Liver (tissue), 8 donors: ENCODE measurements at regions not wholly inside any gene's neighbourhood (a gene's known extent, or its start where the extent isn't known, plus 50 kb on each side); places are given as distances from the start of the nearest gene placed in this dataset.

Experiments used
- DNase-seq: peaks from one replicate; pipeline ENCODE4 v3.0.0-alpha.2; 2017; ENCODE audit warnings: low spot score
- H3K27ac ChIP-seq, 2 donors: one replicate each; pipeline ENCODE4 v1.7.0; 2013; ENCODE audit warnings: inconsistent platforms in 2 of 2, low read length in 2 of 2, control low read depth in 1 of 2, low read depth in 1 of 2, mild to moderate bottlenecking in 1 of 2
- H3K27me3 ChIP-seq, 4 donors: one replicate each; pipeline versions ENCODE4 v1.6.1 to v1.7.0; 2013; ENCODE audit warnings: low read length in 3 of 4, inconsistent platforms in 1 of 4, mild to moderate bottlenecking in 1 of 4, moderate library complexity in 1 of 4; ENCODE audit not compliant: control insufficient read depth in 4 of 4, insufficient read depth in 4 of 4
- H3K36me3 ChIP-seq, 4 donors: one replicate each; pipeline versions ENCODE4 v1.6.1 to v1.7.0; 2013; ENCODE audit warnings: low read length in 3 of 4, mild to moderate bottlenecking in 3 of 4, low read depth in 1 of 4, moderate library complexity in 1 of 4; ENCODE audit not compliant: control insufficient read depth in 4 of 4, insufficient read depth in 3 of 4
- H3K4me1 ChIP-seq, 4 donors: one replicate each; pipeline versions ENCODE4 v1.6.1 to v1.7.0; 2013; ENCODE audit warnings: low read length in 3 of 4, mild to moderate bottlenecking in 3 of 4, moderate library complexity in 1 of 4; ENCODE audit not compliant: control insufficient read depth in 4 of 4, insufficient read depth in 4 of 4
- H3K4me3 ChIP-seq, 3 donors: one replicate each; pipeline versions ENCODE4 v1.6.1 to v1.7.0; 2013; ENCODE audit warnings: low read length in 3 of 3, control low read depth in 1 of 3, low read depth in 1 of 3, mild to moderate bottlenecking in 1 of 3
- H3K9ac ChIP-seq, 2 donors: one replicate each; pipeline ENCODE4 v1.7.0; 2013; ENCODE audit warnings: low read length in 2 of 2, mild to moderate bottlenecking in 2 of 2, moderate library complexity in 2 of 2, control low read depth in 1 of 2, low read depth in 1 of 2
- H3K9me3 ChIP-seq, 4 donors: one replicate each; pipeline versions ENCODE4 v1.6.1 to v1.7.0; 2013; ENCODE audit warnings: low read length in 3 of 4; ENCODE audit not compliant: control insufficient read depth in 4 of 4
- CTCF ChIP-seq: fragments of 150-350 bp; IDR thresholded peaks from 2 replicates; pipeline ENCODE4 v1.5.1; 2017; ENCODE audit warnings: improper control_type of control experiment, low read depth, low read length; ENCODE audit not compliant: missing input control
- EGR1 ChIP-seq, 2 donors: IDR thresholded peaks; 2 replicates each; pipeline ENCODE4 v1.6.1; 2016 to 2018; ENCODE audit warnings: antibody characterized with exemption in 2 of 2, low read depth in 2 of 2
- FOXA1 ChIP-seq: IDR thresholded peaks from 2 replicates; pipeline ENCODE4 v1.6.1; 2016; ENCODE audit warnings: antibody characterized with exemption
- FOXA2 ChIP-seq: IDR thresholded peaks from 2 replicates; pipeline ENCODE4 v1.6.1; 2016; ENCODE audit warnings: antibody characterized with exemption
- GABPA ChIP-seq, 2 donors: IDR thresholded peaks in 1 of 2; conservative IDR thresholded peaks in 1 of 2; 2 replicates each; pipeline ENCODE4 v1.6.1; 2016; ENCODE audit warnings: antibody characterized with exemption in 2 of 2, mild to moderate bottlenecking in 1 of 2, moderate library complexity in 1 of 2
- HNF4A ChIP-seq, 2 donors: conservative IDR thresholded peaks; 2 replicates each; pipeline ENCODE4 v1.6.1; 2016; ENCODE audit warnings: antibody characterized with exemption in 2 of 2, mild to moderate bottlenecking in 2 of 2
- HNF4G ChIP-seq: IDR thresholded peaks from 2 replicates; pipeline ENCODE4 v1.6.1; 2016; ENCODE audit warnings: antibody characterized with exemption
- JUND ChIP-seq, 2 donors: IDR thresholded peaks; 2 replicates each; pipeline ENCODE4 v1.6.1; 2016; ENCODE audit warnings: antibody characterized with exemption in 2 of 2
- NR2F2 ChIP-seq: IDR thresholded peaks from 2 replicates; pipeline ENCODE4 v1.6.1; 2016; ENCODE audit warnings: antibody characterized with exemption
- RAD21 ChIP-seq, 2 donors: IDR thresholded peaks; 2 replicates each; pipeline ENCODE4 v1.6.1; 2016; ENCODE audit warnings: antibody characterized with exemption in 2 of 2, mild to moderate bottlenecking in 2 of 2
- REST ChIP-seq: IDR thresholded peaks from 2 replicates; pipeline ENCODE4 v1.6.1; 2016; ENCODE audit warnings: antibody characterized with exemption, mild to moderate bottlenecking
- RXRA ChIP-seq, 2 donors: IDR thresholded peaks; 2 replicates each; pipeline ENCODE4 v1.6.1; 2017 to 2018; ENCODE audit warnings: antibody characterized with exemption in 2 of 2, mild to moderate bottlenecking in 1 of 2
- SP1 ChIP-seq: IDR thresholded peaks from 2 replicates; pipeline ENCODE4 v1.6.1; 2018; ENCODE audit warnings: antibody characterized with exemption, mild to moderate bottlenecking
- TAF1 ChIP-seq: conservative IDR thresholded peaks from 2 replicates; pipeline ENCODE4 v1.6.1; 2016; ENCODE audit warnings: antibody characterized with exemption, mild to moderate bottlenecking
- YY1 ChIP-seq: IDR thresholded peaks from 2 replicates; pipeline ENCODE4 v1.6.1; 2016; ENCODE audit warnings: antibody characterized with exemption, mild to moderate bottlenecking
- ZBTB33 ChIP-seq: IDR thresholded peaks from 2 replicates; pipeline ENCODE4 v1.6.1; 2016; ENCODE audit warnings: antibody characterized with exemption
- WGBS: extraction: QIAGEN DNeasy Blood & Tissue Kit; methylation state at CpG from one replicate; pipeline ENCODE4 v1.1.7; 2013; 5-methylcytosine and 5-hydroxymethylcytosine counted together
- TF ChIP-seq, protein P1 (sequence below): IDR thresholded peaks from 2 replicates; pipeline ENCODE4 v1.6.1; 2016; ENCODE audit warnings: antibody characterized with exemption
- donor health status: healthy.
- donor health status: healthy.
- donor health status: healthy.
- donor health status: healthy.
- donor health status: healthy.

GRCh38 chr18:30929718-30930117, 112.8 kb downstream of the DSC3 start:
- no peaks in the 10 kb centered on the region for H3K9me3 ChIP-seq
- DNase-seq: no peak
- TF ChIP-seq FOXA2 (no peak), GABPA (IDR thresholded peaks at IDR 0.05 in 1 of 2, conservative IDR thresholded peaks at IDR 0.05 in 1 of 2) (no peak), REST (no peak), EGR1 (IDR thresholded peaks at IDR 0.05; ENCODE audit: low read depth in 2 of 2) (no peak), ZBTB33 (no peak), HNF4G (no peak), NR2F2 (no peak), YY1 (no peak), TAF1 (no peak), SP1 (no peak), RAD21 (IDR thresholded peaks at IDR 0.05) (no peak), RXRA (IDR thresholded peaks at IDR 0.05) (no peak), HNF4A (conservative IDR thresholded peaks at IDR 0.05) (no peak), CTCF (no peak), JUND (IDR thresholded peaks at IDR 0.05) (no peak), FOXA1 (no peak)
- TF ChIP-seq, protein P1, sequence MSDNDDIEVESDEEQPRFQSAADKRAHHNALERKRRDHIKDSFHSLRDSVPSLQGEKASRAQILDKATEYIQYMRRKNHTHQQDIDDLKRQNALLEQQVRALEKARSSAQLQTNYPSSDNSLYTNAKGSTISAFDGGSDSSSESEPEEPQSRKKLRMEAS: no peak
- no peaks in the 10 kb centered on the region for H3K27me3 ChIP-seq
- WGBS: 61% methylated on average over 2 of the region's 2 CpGs
- H3K36me3 ChIP-seq: no peaks in the 10 kb centered on the region
- no peak overlapping the region for H3K9ac ChIP-seq
- no peaks in the 10 kb centered on the region for H3K4me1 ChIP-seq
- H3K4me3 ChIP-seq: no peak overlapping the region
- no peak overlapping the region for H3K27ac ChIP-seq

DNA sequence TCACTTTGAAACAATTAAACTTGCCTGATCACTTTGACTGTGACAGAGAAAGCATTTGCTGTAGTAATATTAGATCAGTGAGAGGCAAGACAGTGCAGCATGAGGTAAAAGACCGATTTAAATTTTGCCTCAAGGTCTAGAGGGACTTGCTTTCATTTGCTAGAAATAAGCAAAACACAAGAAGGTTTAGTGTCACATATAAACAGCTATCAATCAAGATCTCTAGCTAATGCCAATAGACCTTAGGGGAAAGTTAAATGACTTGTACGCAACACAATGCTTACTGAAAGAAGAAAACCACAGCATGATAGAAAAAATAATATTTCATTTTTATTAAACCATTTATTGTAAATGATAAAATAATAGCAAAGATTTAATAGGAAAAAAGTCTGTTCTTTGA, 113.5 kb downstream of the DSC3 start:
- Histone ChIP-seq H3K27me3 (no peaks in the 10 kb centered on the region), H3K4me3 (no peak overlapping the region), H3K36me3 (no peaks in the 10 kb centered on the region), H3K27ac (no peak overlapping the region), H3K9ac (no peak overlapping the region), H3K9me3 (no peaks in the 10 kb centered on the region), H3K4me1 (no peaks in the 10 kb centered on the region)
- TF ChIP-seq GABPA (IDR thresholded peaks at IDR 0.05 in 1 of 2, conservative IDR thresholded peaks at IDR 0.05 in 1 of 2) (no peak), JUND (IDR thresholded peaks at IDR 0.05) (no peak), NR2F2 (no peak), SP1 (no peak), FOXA1 (no peak), HNF4G (no peak), REST (no peak), TAF1 (no peak), EGR1 (IDR thresholded peaks at IDR 0.05; ENCODE audit: low read depth in 2 of 2) (no peak), RAD21 (IDR thresholded peaks at IDR 0.05) (no peak)
- TF ChIP-seq, protein P1: no peak
- DNase-seq: no peak
- WGBS: 86% methylated on average over 2 of the region's 2 CpGs
